ENCODE measurements at regions not wholly inside any gene's neighbourhood (a gene's known extent, or its start where the extent isn't known, plus 50 kb on each side); places are given as distances from the start of the nearest gene placed in this dataset.

DNA sequence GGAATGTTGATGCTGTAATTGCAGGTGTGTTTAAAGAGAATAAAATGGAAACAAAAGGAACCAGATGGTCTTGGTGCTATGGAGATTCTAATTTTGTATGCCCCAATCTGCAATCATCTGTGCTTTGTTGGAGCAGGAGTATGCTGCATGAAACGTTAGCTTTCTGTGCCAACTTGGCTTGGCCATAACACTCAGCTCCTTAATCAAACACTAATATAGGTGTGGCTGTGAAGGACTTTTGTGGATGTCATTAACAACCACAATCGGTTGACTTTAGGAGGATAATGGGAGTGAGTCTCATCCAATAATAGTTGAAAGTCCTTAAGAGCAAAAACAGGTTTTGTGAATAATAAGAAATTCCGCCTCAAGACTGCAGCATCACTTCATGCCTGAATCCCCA is 399.2 kb downstream of the NLGN4X start:
- no peak for DNase-seq (ENCODE audit: low spot score)

DNA sequence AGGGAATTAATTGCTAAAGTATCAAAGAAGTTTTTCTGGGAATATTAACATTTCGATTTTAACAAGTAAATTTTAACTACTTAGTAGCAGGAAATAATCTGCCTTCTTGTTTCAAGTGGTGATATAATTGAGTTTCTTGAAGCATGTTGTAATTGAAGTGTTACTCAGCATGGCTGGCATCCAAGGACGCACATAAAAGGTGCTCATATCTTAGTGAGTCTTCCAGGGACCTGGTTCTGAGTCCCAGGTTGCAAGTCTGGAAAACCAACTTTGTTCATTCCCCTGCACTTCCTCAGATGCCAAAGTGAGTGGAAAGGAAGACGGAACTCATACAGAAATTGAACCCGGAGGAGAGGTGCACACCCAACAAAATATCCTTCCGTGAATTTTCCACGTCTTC is 399.6 kb downstream of the NLGN4X start:
- DNase-seq (ENCODE audit: low spot score) = no peak

GRCh38 chrX:5823903-5824302 is 404.8 kb downstream of the NLGN4X start:
- no peak for DNase-seq (ENCODE audit: low spot score)

GRCh38 chrX:5810636-5811035 is 418.0 kb downstream of the NLGN4X start:
- DNase-seq (ENCODE audit: low spot score) = no peak

DNA sequence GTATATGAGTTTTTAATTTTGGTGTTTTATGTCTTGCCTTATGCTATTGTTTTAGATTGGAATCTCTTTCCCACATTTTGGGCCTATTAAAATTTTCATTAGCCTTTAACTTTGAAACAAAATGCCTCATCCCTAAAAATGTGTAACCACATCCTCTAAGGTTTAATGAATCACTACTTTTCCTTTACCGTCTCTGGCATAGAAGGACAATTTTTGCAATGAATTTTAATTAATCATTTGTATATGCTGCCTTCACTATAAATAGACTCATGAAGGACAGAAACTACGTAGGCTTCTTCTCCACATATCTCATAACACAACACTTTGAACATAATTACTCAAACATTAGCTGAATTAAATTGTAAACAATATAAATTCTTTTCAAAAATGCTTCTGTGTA is 421.5 kb downstream of the NLGN4X start:
- DNase-seq (ENCODE audit: low spot score) = no peak

DNA sequence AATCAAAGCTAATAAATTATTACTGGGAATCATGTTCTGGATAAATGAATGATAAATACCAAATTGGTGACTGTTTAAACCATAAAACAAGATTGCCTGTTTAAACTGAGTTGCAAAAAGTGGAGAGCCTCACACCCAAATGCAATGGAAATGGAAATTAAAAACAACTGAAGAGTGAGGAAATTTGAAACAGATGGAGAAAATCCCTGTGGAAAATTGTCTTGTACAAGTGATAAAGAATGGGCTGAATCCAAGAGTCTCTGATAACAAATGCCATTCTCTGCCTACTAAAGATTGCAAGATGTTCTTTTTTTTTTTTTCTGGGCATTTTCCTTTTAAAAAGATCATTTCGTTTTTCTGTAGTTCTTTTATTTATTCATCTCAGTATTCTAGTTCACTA is 426.3 kb downstream of the NLGN4X start:
- no peak for DNase-seq (ENCODE audit: low spot score)

GRCh38 chrX:5791721-5792120 is 436.9 kb downstream of the NLGN4X start:
- no peak for DNase-seq (ENCODE audit: low spot score)

- DNase-seq (ENCODE audit: low spot score) = no peak
Measured at GRCh38 chrX:5788910-5789309, 439.8 kb downstream of the NLGN4X start.

GRCh38 chrX:5780821-5781220 is 447.8 kb downstream of the NLGN4X start:
- no peak for DNase-seq (ENCODE audit: low spot score)

DNA sequence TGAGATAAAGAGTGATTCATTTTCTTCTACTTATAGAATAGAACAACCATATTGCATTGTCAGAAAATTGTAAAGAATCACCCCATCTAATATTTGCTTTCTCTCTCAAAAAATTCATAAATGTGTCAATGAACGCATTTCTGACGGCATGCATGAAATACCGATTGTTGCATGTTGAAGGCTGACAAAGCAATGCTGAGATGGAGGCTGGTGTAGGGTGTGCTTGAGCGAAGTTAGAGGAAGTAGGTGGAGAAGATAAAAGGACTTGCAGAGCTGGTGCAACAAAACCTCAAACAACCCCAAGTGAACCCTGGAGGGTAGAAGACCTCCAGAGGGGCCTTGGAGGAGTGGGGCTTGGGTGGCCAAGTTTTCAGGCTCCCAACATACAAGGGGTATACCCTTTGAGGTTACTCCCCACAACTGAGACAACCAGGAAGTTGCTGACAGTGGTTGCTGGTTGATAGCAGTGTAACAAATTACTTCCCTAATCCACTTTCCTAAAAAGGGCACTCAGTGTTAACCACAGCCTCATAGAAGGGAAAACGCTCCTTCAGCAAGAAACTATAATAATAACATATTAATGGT is 452.7 kb downstream of the NLGN4X start:
- DNase-seq (ENCODE audit: low spot score) = peak; percentile 0

GRCh38 chrX:5774446-5774845 is 454.2 kb downstream of the NLGN4X start:
- DNase-seq (ENCODE audit: low spot score) = no peak

GRCh38 chrX:5771441-5771840 is 457.2 kb downstream of the NLGN4X start:
- DNase-seq (ENCODE audit: low spot score) = no peak

- DNase-seq (ENCODE audit: low spot score) = no peak
Measured at GRCh38 chrX:5756616-5757015, 472.1 kb downstream of the NLGN4X start.

DNA sequence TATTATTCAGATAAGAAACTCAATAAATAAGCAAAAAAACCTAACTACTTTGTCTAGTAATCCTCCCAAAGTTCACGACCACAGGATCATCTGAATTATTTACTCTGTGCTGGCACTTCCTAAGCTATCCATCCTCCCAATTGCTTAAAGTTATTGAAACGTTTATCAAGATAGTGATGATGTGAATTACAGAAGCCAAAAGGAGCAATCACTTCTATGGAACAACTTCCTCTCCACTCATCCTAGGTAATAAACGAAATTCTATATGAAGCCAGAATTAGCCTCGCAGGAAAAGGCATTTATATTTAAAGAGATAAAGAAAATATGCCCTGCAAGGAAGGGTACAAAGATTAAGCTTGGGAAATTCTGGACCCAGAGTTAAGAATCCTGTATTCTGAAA is 475.4 kb downstream of the NLGN4X start:
- DNase-seq (ENCODE audit: low spot score) = no peak

- DNase-seq (ENCODE audit: low spot score) = no peak
Measured at GRCh38 chrX:5752831-5753230, 475.8 kb downstream of the NLGN4X start.

DNA sequence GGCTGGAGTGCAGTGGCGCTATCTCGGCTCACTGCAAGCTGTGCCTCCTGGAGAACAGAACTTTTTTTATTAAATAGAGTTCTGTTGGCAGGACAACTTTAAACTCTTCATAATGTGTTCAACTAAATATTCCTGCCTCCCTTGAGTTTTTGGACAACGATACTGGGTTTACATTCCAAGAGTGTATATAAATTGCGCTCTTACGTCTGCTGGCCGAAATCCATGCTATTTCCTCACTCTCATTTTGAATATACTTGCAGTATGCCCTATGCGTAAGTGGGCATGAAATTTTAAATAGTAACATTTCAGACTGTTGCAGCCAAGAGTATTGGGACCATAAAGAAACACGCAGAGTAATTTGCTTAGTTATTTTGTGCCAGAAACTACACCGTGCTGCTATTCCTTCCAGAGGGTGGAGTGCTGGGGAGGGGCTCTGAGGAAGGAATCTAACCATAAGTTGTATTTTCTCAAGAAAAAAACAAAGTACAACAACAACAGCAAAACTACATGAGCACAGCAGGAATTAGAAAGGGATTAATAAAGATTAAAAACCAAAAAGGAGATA is 480.0 kb downstream of the NLGN4X start:
- no peak for DNase-seq (ENCODE audit: low spot score)

DNA sequence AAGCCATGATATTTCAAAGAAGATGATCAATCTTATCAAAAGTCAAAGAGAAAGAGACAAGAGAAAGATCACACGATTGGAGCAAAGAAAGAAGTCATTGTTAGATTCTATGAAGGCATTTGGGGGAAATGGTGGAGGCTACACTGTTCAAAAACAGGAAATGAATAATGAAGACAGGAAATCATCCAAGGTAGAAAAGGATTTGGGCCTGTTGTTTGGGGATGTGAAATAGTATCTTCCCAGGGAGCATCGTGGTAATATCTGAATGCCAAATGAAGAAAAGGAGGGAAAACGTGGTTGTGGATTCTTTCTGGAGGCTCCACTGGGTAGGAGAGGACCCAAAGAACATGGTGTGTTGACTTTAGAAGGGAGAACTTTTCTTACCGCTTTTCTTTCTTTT is 482.4 kb downstream of the NLGN4X start:
- no peak for DNase-seq (ENCODE audit: low spot score)

DNA sequence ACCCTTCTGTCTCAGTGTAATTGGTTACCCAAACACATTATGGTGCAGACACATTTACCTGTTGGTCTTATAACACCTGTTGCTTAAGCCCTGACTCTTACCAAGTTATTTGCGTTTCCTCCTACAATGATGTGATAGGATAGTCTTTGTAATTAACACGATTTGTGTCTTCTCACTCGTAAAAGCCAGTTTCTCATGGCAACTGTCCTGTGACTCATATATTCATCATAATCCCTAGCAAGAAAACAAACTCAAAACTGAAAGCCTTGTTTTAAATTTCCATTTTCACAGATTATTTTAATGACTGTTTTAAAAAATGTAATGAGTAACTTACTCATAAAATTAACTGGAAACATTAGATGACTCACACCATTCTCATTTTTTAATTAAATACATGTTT is 495.2 kb downstream of the NLGN4X start:
- DNase-seq (ENCODE audit: low spot score) = no peak

- DNase-seq (ENCODE audit: low spot score) = no peak
Measured at GRCh38 chrX:5730556-5730955, 498.1 kb downstream of the NLGN4X start.

DNA sequence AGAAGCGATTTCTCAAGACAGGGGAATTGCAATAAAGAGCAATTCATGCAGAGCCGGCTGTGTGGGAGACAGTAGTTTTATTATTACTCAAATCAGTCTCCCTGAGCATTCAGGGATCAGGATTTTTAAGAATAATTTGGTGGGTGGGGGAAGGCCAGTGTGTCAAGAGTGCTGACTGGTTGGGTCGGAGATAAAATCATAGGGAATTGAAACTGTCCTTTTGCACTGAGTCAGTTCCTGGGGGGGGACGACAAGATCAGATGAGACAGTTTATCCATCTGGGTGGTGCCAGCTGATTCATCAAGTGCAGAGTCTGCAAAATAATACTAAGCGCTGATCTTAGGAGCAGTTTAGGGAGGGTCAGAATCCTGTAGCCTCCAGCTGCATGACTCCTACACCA is 502.4 kb downstream of the NLGN4X start:
- peak; percentile 0 for DNase-seq (ENCODE audit: low spot score)

DNA sequence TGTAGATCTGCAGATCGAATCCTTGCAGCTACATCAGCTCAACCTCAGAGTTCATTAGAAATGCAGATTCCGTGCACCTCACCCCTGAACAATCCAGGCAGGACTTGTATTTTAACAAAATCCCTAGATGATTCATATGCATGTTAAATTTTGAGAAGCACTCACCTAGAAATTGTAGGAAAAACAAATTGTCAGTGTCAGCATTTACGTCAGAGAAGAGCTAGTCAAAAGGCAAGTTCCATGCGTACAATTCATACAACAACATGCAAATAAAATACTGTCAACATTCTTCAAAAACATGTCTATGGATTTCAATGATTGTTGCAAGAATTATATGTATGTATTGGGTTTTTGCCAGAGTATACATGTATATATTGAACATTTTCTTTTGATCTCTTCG is 504.5 kb downstream of the NLGN4X start:
- no peak for DNase-seq (ENCODE audit: low spot score)

- DNase-seq (ENCODE audit: low spot score) = no peak
Measured at GRCh38 chrX:5718651-5719050, 510.0 kb downstream of the NLGN4X start.

GRCh38 chrX:5716666-5717065 is 512.0 kb downstream of the NLGN4X start:
- DNase-seq (ENCODE audit: low spot score) = no peak

GRCh38 chrX:5708251-5708650 is 520.4 kb downstream of the NLGN4X start:
- DNase-seq (ENCODE audit: low spot score) = no peak

DNA sequence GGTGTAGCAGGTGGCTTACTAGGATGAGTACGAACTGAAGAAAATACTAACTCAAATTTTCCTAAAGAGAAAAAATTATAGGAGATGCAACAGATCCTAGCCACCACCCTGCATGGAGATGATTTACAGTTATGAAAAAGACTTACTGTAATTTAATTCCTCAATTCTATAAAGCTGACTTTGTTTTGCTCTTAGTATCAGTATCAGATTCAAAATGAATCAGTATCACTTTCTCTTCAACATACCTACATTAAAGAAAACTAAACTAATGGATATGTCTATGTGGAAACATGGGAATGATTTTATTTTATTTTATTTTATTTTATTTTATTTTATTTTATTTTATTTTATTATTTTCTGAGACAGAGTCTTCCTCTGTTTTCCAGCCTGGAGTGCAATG is 525.8 kb downstream of the NLGN4X start:
- DNase-seq (ENCODE audit: low spot score) = no peak

Measured in putamen (tissue), 1 donor.